WTC11 (cell line): ENCODE measurements at regions not wholly inside any gene's neighbourhood (a gene's known extent, or its start where the extent isn't known, plus 50 kb on each side); places are given as distances from the start of the nearest gene placed in this dataset.

ENCODE experiments used
- ESRRA ChIP-seq: sonication (generic); formaldehyde crosslinking; IDR thresholded peaks from 2 replicates; pipeline ENCODE4 v1.8.1; 2022; ENCODE audit warnings: mild to moderate bottlenecking, missing genetic modification reagents, borderline replicate concordance
- NFYB ChIP-seq: sonication (generic); formaldehyde crosslinking; conservative IDR thresholded peaks from 2 replicates; pipeline ENCODE4 v1.8.0; 2022; ENCODE audit warnings: low read depth, missing genetic modification reagents
- SP1 ChIP-seq: sonication (generic); formaldehyde crosslinking; conservative IDR thresholded peaks from 2 replicates; pipeline ENCODE4 v1.8.1; 2022; ENCODE audit warnings: missing genetic modification reagents
- USF2 ChIP-seq: sonication (generic); formaldehyde crosslinking; IDR thresholded peaks from 2 replicates; pipeline ENCODE4 v1.8.1; 2023; ENCODE audit warnings: mild to moderate bottlenecking, missing genetic modification reagents, moderate library complexity
- ZBTB21 ChIP-seq: sonication (generic); formaldehyde crosslinking; IDR thresholded peaks from 2 replicates; pipeline ENCODE4 v1.8.1; 2023; ENCODE audit warnings: mild to moderate bottlenecking, missing genetic modification reagents, borderline replicate concordance
- ZNF263 ChIP-seq: sonication (generic); formaldehyde crosslinking; IDR thresholded peaks from 2 replicates; pipeline ENCODE4 v1.8.1; 2022; ENCODE audit warnings: low read depth, mild to moderate bottlenecking, moderate library complexity, missing genetic modification reagents
- TF ChIP-seq, protein P1 (sequence below): fragments of 200-600 bp; IDR thresholded peaks from 2 replicates; pipeline ENCODE4 v1.8.0; 2022; ENCODE audit warnings: antibody characterized with exemption
- TF ChIP-seq, protein P2 (sequence below): sonication (generic); formaldehyde crosslinking; IDR thresholded peaks from 2 replicates; pipeline ENCODE4 v1.8.0; 2022; ENCODE audit warnings: mild to moderate bottlenecking, missing genetic modification reagents
- TF ChIP-seq, protein P3 (sequence below): sonication (generic); formaldehyde crosslinking; conservative IDR thresholded peaks from 2 replicates; pipeline ENCODE4 v1.8.1; 2022; ENCODE audit warnings: mild to moderate bottlenecking, missing genetic modification reagents

DNA sequence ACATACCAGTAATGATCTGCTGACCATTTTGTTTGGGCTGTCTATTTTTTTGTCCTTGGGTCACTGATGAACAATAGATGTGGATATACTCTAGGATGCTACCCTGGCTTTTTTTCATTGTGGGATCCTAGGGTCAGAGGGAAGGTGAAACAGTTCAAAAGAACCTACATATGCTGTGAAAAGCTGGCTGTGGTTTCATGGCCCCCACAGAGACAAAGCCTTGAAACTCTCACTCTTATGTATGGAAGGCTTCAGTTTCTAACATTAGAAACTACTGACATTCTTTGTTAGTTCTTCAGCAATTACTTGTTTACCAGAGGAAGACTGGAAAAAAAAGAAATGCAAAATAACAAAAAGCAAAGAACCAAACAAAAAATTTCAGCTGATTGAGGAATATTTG is 250.7 kb downstream of the FAT3 start:
- TF ChIP-seq, protein P1, sequence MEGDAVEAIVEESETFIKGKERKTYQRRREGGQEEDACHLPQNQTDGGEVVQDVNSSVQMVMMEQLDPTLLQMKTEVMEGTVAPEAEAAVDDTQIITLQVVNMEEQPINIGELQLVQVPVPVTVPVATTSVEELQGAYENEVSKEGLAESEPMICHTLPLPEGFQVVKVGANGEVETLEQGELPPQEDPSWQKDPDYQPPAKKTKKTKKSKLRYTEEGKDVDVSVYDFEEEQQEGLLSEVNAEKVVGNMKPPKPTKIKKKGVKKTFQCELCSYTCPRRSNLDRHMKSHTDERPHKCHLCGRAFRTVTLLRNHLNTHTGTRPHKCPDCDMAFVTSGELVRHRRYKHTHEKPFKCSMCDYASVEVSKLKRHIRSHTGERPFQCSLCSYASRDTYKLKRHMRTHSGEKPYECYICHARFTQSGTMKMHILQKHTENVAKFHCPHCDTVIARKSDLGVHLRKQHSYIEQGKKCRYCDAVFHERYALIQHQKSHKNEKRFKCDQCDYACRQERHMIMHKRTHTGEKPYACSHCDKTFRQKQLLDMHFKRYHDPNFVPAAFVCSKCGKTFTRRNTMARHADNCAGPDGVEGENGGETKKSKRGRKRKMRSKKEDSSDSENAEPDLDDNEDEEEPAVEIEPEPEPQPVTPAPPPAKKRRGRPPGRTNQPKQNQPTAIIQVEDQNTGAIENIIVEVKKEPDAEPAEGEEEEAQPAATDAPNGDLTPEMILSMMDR = no peak
- TF ChIP-seq, protein P2, sequence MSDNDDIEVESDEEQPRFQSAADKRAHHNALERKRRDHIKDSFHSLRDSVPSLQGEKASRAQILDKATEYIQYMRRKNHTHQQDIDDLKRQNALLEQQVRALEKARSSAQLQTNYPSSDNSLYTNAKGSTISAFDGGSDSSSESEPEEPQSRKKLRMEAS (CRISPR knock-in tag) = no peak
- no peak for TF ChIP-seq ZBTB21
- TF ChIP-seq, protein P3, sequence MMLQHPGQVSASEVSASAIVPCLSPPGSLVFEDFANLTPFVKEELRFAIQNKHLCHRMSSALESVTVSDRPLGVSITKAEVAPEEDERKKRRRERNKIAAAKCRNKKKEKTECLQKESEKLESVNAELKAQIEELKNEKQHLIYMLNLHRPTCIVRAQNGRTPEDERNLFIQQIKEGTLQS (CRISPR knock-in tag) = no peak
- no peak for TF ChIP-seq SP1
- TF ChIP-seq NFYB (CRISPR knock-in tag) = no peak
- no peak for TF ChIP-seq ZNF263 (CRISPR knock-in tag)
- TF ChIP-seq ESRRA = no peak
- no peak for TF ChIP-seq USF2
